IPS-18c (cell line): ENCODE measurements at regions not wholly inside any gene's neighbourhood (a gene's known extent, or its start where the extent isn't known, plus 50 kb on each side); places are given as distances from the start of the nearest gene placed in this dataset.

Source experiments
- H3K4me3 ChIP-seq: 2 replicates; pipeline ENCODE4 v1.7.0; 2013; ENCODE audit warnings: low read depth, mild to moderate bottlenecking, low read length, moderate library complexity; ENCODE audit not compliant: insufficient read depth
- H3K9me3 ChIP-seq: one replicate; pipeline ENCODE4 v1.6.1; 2013; ENCODE audit warnings: mild to moderate bottlenecking, low read length, moderate library complexity; ENCODE audit not compliant: control insufficient read depth, insufficient read depth

DNA sequence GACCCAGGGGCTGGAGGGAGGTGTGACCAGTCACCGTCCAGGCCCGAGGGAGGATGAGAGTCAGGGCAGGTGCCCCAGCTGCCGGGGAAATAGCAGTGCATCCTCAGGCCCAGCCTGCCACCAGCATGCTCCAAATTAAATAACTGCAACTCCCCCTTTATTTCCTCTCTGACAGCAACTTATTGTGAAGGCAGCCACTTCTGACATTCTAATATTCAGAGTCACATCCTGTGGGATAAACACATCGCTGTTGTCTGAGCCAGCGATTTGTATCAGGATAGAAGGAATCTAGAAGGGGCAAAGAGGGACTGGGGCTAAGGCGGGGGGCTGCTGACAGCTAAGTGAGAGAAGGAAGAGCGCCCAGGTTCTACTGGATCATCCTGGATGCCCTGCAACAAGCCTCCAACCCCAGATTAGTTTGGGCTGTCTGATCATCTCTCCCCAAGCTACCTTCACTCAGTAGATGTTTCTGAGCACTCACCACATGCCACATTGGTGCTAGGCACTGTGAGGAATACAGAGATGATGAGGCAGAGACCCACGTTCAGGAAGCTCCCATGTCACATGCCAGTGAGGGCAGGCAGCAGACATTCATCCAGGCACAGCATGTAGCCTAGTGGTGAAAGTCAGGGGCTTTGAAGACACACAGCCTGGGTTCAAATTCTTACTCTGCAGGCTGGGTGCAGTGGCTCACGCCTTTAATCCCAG lies 214.1 kb downstream of the BUD13 start:
- Histone ChIP-seq H3K4me3 (no peak overlapping the region), H3K9me3 (peaks cover 2% of the 10 kb centered on the region)

DNA sequence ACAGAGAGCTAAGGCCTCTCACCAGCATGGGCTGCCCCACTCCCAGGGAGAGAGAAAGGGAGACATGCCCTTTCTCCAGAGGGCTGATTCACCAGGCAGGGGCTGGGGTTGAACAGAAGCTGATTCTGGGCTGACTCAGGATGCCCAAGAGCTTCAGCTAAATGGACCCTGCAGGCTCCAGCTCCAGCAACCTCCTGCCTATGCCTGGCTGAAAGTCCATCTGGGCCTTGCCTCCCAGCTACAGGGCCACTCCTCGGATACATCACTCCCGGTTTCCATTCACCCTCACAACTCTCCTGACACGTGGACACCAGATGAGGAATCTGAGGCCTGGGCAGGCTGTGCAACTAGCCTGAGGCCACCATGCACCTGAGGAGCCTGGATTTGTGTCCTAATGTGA lies 215.5 kb downstream of the BUD13 start:
- H3K4me3 ChIP-seq = no peak overlapping the region
- peaks cover 2% of the 10 kb centered on the region for H3K9me3 ChIP-seq

DNA sequence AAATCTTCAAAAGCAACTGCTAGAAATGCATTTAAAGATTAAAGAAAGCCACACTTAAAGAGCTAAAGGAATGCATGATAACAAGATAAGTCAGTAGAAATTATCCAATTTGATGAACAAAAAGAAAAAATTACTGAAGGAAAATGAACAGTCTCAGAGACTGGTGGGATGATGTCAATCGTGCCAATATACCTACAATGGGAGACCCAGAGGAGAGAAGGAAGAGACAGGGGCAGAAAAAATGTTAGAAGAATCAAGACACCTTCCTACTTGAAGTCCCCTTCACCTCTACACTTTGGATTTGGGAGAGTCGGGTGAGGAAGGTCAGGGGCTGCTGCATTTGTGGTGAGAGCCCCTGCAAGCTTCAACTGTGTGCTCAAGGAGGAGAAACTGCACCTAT lies 216.3 kb downstream of the BUD13 start:
- no peak overlapping the region for H3K4me3 ChIP-seq
- H3K9me3 ChIP-seq = peaks cover 2% of the 10 kb centered on the region

DNA sequence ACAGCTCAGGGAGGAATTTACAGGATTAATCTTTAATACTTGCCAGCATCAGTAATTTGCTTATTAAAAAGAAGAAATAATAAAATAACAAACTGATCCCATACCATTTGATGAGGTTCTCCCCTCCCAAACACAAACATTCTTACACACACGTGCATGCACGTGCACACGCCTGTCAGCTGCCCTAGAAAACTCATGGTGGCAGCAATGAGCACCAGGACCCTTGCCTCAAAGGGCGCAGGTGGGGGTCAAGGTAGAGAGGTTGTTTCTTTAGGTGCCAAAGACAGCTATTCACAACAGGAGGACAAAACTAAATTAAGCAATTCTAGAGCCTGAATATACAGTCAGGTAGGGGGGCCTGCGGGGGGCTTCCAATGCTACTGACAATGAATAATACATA lies 219.3 kb downstream of the BUD13 start:
- H3K9me3 ChIP-seq = peaks cover 6% of the 10 kb centered on the region
- no peak overlapping the region for H3K4me3 ChIP-seq

DNA sequence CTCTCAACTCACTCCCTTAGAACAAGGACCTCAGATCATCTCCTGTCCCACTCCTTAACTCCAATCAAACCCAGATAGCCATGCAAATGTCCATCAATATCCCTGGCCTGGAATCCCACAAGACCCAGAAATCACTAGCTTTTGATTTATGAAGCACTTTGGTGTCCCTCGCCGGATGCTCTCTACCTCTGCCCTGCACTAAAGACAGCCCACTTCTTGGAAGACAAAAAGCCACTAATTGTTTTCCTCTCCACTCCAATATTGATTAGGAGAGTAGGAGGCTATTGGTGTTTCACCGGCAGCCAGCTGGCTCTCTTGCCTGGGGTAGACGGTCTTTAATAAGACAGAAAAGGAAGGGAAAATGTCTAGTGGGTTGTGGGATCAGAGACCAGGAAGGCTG lies 221.2 kb downstream of the BUD13 start:
- Histone ChIP-seq H3K4me3 (no peak overlapping the region), H3K9me3 (peaks cover 4% of the 10 kb centered on the region)

DNA sequence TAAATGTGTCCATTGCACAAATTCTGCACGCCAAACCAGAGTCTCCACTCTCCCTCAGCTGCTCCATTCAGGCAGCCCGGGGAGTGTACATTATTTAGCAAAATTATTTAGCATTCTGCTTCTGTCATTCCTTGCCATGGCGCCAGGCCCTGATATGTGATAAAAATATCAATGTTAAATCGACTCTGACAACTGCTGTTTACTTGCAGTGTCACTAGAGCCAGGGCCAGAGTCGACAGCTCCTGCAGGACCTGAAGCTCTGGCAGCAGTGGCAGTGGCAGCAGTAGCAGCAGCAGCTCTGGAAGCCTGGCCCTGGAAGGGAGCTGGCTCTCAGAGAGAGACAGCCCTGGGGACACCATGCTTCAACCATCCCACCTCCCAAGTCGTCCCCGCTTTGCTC lies 224.5 kb downstream of the BUD13 start:
- Histone ChIP-seq H3K9me3 (peaks cover 4% of the 10 kb centered on the region), H3K4me3 (no peak overlapping the region)

DNA sequence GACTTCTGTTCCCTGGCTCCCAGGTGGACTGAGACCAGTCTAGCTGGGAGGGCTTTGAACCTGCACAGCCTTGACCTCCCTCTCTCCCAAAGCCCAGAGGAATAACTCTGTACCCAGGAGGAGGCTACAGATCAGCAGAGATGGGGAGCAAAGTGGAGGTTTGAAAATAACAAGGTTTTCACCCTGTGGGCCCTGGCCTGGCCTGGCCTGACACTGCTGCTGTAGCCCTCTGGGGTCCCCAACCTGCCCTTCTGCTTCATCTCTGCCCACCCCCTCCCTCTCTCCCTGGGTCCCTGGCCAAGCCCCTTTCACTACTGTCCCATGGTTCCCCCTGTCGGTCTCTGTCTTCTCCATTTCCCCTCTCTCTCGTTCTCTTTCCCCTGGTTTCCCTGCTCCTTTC lies 225.2 kb downstream of the BUD13 start:
- Histone ChIP-seq H3K4me3 (no peak overlapping the region), H3K9me3 (peaks cover 4% of the 10 kb centered on the region)

DNA sequence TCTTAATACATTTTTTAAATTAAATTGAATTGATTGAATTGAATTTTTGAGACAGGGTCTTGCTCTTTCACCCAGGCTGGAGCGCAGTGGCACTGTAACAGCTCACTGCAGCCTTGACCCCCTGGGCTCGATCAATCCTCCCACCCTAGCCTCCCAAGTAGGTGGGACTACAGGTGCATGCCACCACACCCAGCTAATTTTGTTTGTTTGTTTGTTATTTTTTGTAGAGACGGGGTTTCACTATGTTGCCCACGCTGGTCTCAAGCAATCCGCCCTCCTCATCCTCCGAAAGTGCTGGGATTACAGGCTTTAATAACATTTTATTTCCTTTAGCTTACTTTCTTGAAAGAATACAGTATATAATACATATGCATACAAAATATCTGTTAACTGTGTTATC lies 226.9 kb downstream of the BUD13 start:
- Histone ChIP-seq H3K4me3 (no peak overlapping the region), H3K9me3 (peaks cover 4% of the 10 kb centered on the region)

DNA sequence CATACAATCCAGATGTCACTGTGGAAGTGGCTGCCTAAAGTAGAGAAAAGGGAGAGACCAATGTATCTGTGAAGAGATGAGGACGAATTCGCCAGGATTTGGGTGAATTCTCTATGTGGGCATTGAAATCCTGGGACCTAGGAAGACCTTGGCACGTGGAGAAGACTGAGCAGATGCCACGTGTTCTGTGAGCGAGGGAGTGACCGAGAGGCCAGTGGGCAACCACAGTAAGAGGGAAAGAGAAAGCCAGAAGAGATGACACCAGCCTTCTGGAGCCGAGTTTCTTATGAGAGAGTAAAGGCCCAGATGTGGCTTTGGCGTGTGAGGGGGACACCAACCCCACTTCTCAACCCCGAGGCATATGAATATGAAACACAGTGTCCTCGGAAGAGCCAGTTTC lies 228.1 kb downstream of the BUD13 start:
- Histone ChIP-seq H3K9me3 (peaks cover 4% of the 10 kb centered on the region), H3K4me3 (no peak overlapping the region)

DNA sequence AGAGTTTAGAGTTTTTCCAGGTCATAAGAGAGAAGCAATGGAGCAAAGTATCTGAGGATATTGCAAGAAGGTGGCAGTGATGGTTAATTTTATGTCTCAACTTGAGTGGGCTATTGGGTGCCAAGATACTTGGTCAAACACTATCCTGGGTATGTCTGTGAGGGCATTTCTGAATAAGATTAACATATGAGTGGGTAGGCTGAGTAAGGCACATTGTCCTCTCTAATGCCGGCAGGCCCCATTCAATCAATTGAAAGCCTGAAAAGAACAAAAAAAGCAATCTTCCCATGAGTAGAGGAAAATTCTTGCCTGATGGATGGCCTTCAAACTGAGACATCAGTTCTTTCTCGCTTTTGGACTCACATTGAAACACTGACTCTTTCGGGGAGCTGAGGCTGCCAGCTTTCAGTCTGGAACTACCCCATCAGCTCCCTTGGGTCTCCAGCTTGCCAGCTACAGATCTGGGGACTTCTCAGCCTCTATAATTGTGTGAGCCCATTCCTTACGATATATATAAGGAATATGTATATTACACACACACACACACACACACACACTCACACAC lies 228.8 kb downstream of the BUD13 start:
- Histone ChIP-seq H3K9me3 (peaks cover 6% of the 10 kb centered on the region), H3K4me3 (no peak overlapping the region)

DNA sequence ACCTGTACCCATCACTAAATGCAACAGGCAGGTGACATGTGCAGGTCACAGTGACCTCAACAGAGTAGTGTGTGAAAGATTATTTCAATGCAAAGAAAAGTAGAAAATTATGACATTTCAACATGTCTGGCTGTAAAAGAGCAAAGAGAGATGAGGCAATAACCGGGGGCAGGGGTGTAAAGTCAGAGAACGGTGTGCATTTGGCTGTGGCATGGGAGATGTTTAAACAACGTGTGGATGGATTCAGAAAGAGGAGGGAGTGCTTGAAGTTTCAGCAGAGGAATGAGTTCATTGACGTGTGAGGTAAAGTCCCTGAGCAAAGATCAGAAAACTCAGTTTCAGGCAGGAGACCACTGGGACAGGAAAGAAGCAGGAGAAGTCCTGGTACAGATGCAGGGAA lies 229.7 kb downstream of the BUD13 start:
- Histone ChIP-seq H3K4me3 (no peak overlapping the region), H3K9me3 (peaks cover 2% of the 10 kb centered on the region)

DNA sequence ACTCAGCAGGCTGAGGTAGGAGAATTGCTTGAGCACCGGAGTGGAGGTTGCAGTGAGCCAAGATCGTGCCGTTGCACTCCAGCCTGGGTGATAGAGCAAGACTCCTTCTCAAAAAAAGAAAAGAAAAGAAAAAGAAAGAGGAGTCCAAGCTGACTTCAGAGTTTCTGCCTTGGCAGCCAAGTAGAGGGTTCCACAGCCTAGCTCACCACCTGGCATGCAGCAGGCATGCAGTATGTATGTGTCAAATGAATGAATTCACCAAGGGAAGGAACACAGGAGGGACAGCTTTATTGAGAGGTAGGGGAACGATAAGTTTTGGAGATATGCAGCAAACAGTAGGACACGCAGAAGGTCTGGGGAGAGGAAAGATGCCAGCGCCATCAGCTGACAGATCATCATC lies 230.4 kb downstream of the BUD13 start:
- H3K9me3 ChIP-seq = peaks cover 2% of the 10 kb centered on the region
- H3K4me3 ChIP-seq = no peak overlapping the region

DNA sequence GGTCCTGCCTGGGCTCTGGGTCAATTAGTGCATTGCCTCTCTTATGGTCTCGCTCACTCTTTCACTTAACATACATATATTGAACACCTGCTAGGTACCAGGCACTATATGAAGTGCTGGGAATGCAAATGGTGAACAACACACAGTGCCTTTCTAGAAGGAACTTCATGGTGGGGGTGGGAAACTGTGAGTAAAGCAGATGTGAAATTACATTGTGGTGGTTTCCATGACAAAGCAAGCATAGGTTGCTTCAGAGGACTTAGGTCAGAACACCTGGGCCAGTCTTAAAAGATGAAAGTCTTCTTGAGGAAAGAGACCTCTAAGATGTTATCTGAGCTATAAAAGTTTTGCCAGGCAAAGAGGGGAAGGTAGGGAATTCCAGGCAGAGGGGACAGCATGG lies 231.3 kb downstream of the BUD13 start:
- Histone ChIP-seq H3K4me3 (no peak overlapping the region), H3K9me3 (peaks cover 2% of the 10 kb centered on the region)

DNA sequence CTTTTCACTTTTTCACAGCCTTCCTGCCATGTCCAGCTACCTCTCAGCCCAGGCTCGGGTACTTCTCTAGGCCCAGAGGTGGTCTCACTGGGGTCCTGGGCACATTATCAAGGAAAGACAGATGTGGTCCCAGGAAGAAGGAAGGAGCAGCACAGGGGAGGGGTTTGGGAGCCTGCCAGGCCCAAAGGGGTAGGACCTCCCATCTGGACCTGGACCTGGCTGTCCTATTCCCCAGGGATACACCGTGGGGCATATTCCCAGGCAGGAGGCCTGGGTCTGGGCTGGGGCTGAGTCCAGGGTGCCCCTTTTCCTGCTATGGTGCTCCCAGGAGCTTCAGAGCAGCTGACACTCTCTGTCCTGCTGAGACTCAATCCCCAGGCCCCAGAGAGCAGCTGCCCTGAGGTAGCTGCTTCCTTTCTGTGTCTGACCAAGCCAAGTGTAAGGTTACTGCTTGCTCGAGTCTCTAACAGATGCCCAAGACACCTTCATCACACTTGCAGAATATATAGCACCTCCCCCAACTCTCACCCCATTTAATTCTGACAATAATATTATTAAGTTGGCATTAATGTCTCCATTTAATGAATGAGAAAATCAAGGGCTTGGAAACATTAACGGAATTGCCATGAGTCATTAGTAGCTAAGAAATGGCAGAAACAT lies 232.0 kb downstream of the BUD13 start:
- Histone ChIP-seq H3K4me3 (no peak overlapping the region), H3K9me3 (peaks cover 2% of the 10 kb centered on the region)

DNA sequence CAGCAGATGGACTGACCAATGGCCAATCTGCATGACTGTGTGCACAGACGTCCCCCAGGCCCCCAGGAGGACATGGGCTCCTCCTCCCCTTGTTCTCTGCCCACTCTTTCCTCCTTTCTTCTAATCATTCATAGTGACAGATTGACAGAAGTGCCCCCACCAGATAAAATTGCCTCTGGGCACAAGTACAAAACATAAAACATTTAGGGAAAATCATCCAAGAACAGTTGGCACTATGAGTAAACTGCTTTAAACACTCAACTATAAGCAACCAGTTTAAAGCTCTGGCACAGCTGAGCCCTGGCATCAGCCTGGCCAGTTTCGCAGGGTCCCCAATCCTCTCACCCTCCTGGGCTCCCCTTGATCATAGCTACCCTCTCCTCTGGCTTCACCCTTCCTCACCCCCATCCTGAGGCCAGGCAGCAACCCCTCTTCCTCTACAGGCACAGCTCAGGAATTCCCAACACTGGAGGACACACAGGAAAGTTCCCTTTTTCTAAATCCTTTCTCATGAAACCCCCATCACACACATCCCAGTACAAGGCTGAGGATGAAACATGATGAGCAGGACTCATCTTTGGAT lies 232.9 kb downstream of the BUD13 start:
- no peak overlapping the region for H3K4me3 ChIP-seq
- H3K9me3 ChIP-seq = peaks cover 2% of the 10 kb centered on the region

DNA sequence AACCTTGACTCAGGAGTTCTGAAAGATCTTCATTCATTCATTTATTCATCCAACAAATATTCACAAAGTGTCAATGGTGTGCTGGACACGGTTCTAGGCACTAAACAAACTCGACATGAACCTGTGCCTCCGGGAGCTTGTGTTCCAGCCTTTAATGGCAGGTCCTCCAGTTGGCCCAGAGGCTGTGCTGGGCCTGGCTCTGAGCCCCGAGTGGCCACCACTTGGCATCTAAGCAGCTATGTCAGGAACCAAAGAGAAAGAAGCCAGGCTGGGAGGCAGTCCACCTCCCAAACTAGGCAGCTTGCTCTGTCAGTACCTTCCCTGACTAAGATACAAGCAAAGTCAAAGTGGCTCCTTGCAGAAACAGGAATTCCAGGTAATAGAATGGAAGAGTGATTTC lies 233.6 kb downstream of the BUD13 start:
- H3K4me3 ChIP-seq = no peak overlapping the region
- H3K9me3 ChIP-seq = peaks cover 2% of the 10 kb centered on the region

DNA sequence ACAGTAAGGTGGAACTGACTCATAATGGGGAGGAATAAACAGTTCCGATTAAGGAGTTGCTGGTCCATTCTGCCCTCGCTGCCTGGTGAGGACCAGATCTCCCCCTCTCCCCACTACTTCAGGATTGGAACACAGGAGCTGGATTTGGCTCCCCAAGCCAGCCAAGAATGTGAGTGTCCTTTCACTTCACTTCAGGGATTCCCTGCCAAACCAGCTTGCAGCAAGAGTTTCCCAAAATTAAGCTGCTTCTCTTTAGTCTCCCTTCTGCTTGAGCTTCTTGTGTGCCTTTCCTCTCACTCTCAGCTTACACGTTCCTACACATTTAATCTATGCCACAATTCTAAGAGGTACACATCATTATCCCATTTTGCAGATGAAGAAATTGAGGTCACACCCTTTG lies 234.1 kb downstream of the BUD13 start:
- peaks cover 2% of the 10 kb centered on the region for H3K9me3 ChIP-seq
- no peak overlapping the region for H3K4me3 ChIP-seq

DNA sequence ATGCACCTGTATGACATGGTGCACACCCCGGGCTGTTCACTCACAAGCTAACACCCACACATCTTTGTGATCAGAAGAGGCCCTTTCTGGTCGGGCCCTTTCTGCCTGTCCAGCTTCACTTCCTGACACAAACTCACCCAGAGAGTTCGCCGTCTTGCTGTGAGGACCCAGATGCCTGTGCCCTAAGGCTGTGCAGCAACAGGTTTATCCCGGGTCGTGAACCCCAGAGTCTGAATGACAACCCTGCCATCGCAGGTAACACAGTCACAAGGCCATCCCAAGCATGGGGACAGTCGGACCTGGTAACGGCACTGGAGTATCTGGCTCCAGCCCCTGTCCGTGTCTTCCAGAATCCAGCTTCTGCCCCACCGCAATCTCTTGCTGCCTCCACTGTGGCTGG lies 235.1 kb downstream of the BUD13 start:
- Histone ChIP-seq H3K4me3 (no peak overlapping the region), H3K9me3 (peaks cover 2% of the 10 kb centered on the region)
